ENCODE measurements at regions not wholly inside any gene's neighbourhood (a gene's known extent, or its start where the extent isn't known, plus 50 kb on each side); places are given as distances from the start of the nearest gene placed in this dataset.

GRCh38 chr2:16466821-16467151 is 198.8 kb downstream of the CYRIA start:
- H3K4me3 ChIP-seq (ENCODE audit: low read length) = no peak overlapping the region
- no peak overlapping the region for H3K27ac ChIP-seq (ENCODE audit: low read length)
- no peaks in the 10 kb centered on the region for H3K9me2 ChIP-seq (ENCODE audit: insufficient read depth, low read length)
- H3K27me3 ChIP-seq (ENCODE audit: insufficient read depth, low read depth, low read length) = no peaks in the 10 kb centered on the region
- H3K4me2 ChIP-seq (ENCODE audit: low read length) = no peak overlapping the region
- H3K36me3 ChIP-seq (ENCODE audit: insufficient read depth, low read length) = no peaks in the 10 kb centered on the region
- TF ChIP-seq CTCF (IDR thresholded peaks at IDR 0.05; ENCODE audit: poor library complexity, severe bottlenecking) (no peak), MXI1 (conservative IDR thresholded peaks at IDR 0.05; ENCODE audit: poor library complexity, severe bottlenecking) (no peak), RAD21 (conservative IDR thresholded peaks at IDR 0.05) (no peak), REST (IDR thresholded peaks at IDR 0.05; ENCODE audit: borderline replicate concordance) (no peak)
- no peaks in the 10 kb centered on the region for H4K20me1 ChIP-seq (ENCODE audit: insufficient read depth)
- no peaks in the 10 kb centered on the region for H3K79me2 ChIP-seq (replicated peaks; ENCODE audit: insufficient read depth, low read length)
- no peak overlapping the region for H3K9ac ChIP-seq (ENCODE audit: low read length)
- H2AFZ ChIP-seq (ENCODE audit: low read depth, low read length) = no peak overlapping the region
- H3K9me3 ChIP-seq (ENCODE audit: low read length) = no peaks in the 10 kb centered on the region
- no peaks in the 10 kb centered on the region for H3F3A ChIP-seq (ENCODE audit: insufficient read depth, low read length, poor library complexity, severe bottlenecking)

- H3K4me3 ChIP-seq (ENCODE audit: low read length) = no peak overlapping the region
- no peaks in the 10 kb centered on the region for H3K36me3 ChIP-seq (ENCODE audit: insufficient read depth, low read length)
- H3K4me2 ChIP-seq (ENCODE audit: low read length) = no peak overlapping the region
- H3K27ac ChIP-seq (ENCODE audit: low read length) = no peak overlapping the region
- H3K9me3 ChIP-seq (ENCODE audit: low read length) = no peaks in the 10 kb centered on the region
- H4K20me1 ChIP-seq (ENCODE audit: insufficient read depth) = no peaks in the 10 kb centered on the region
- H3K9me2 ChIP-seq (ENCODE audit: insufficient read depth, low read length) = no peaks in the 10 kb centered on the region
- H3K9ac ChIP-seq (ENCODE audit: low read length) = no peak overlapping the region
- H3F3A ChIP-seq (ENCODE audit: insufficient read depth, low read length, poor library complexity, severe bottlenecking) = no peaks in the 10 kb centered on the region
- H2AFZ ChIP-seq (ENCODE audit: low read depth, low read length) = no peak overlapping the region
- no peaks in the 10 kb centered on the region for H3K27me3 ChIP-seq (ENCODE audit: insufficient read depth, low read depth, low read length)
- H3K79me2 ChIP-seq (replicated peaks; ENCODE audit: insufficient read depth, low read length) = no peaks in the 10 kb centered on the region
- no peak for TF ChIP-seq POLR2AphosphoS5 (IDR thresholded peaks at IDR 0.05)
- TF ChIP-seq EZH2 (IDR thresholded peaks at IDR 0.05; ENCODE audit: borderline replicate concordance, insufficient read depth, low read length, poor library complexity, severe bottlenecking) = no peak
- no peak for TF ChIP-seq MXI1 (conservative IDR thresholded peaks at IDR 0.05; ENCODE audit: poor library complexity, severe bottlenecking)
- TF ChIP-seq TAF1 (IDR thresholded peaks at IDR 0.05; ENCODE audit: low read depth) = no peak
- no peak for TF ChIP-seq EP300 (conservative IDR thresholded peaks at IDR 0.05; ENCODE audit: poor library complexity, severe bottlenecking)
- no peak for TF ChIP-seq SMC3 (conservative IDR thresholded peaks at IDR 0.05; ENCODE audit: poor library complexity)
- no peak for TF ChIP-seq CTCF (IDR thresholded peaks at IDR 0.05; ENCODE audit: poor library complexity, severe bottlenecking)
- TF ChIP-seq REST (IDR thresholded peaks at IDR 0.05; ENCODE audit: borderline replicate concordance) = no peak
- TF ChIP-seq RAD21 (conservative IDR thresholded peaks at IDR 0.05) = no peak
Observed at GRCh38 chr2:16466133-16466820, 199.4 kb downstream of the CYRIA start.
